ENCODE measurements at regions not wholly inside any gene's neighbourhood (a gene's known extent, or its start where the extent isn't known, plus 50 kb on each side); places are given as distances from the start of the nearest gene placed in this dataset.

DNA sequence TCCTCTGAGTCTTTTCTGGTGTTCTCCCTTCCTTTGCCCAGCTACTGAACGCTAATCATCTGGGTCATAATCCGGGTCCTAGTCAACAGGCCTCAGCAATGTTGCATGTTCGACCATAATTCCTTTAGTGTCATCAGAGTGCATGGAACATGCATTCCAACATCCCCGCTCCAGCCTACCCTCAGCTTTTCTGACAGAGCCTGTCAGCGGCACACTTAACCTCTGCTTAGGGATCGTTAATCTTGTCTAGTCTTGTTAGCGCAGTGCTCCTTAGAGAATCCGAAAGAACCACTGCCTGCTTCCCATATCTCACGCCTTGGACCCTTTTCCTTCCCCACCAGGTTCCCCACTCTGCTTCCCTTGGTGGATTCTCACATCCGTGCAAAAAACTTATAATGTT, 767.9 kb upstream of the ID2 start:
- TF ChIP-seq EZH2 (IDR thresholded peaks at IDR 0.05) (no peak), EZH2phosphoT487 (IDR thresholded peaks at IDR 0.05) (no peak)
- TF ChIP-seq, protein P1, sequence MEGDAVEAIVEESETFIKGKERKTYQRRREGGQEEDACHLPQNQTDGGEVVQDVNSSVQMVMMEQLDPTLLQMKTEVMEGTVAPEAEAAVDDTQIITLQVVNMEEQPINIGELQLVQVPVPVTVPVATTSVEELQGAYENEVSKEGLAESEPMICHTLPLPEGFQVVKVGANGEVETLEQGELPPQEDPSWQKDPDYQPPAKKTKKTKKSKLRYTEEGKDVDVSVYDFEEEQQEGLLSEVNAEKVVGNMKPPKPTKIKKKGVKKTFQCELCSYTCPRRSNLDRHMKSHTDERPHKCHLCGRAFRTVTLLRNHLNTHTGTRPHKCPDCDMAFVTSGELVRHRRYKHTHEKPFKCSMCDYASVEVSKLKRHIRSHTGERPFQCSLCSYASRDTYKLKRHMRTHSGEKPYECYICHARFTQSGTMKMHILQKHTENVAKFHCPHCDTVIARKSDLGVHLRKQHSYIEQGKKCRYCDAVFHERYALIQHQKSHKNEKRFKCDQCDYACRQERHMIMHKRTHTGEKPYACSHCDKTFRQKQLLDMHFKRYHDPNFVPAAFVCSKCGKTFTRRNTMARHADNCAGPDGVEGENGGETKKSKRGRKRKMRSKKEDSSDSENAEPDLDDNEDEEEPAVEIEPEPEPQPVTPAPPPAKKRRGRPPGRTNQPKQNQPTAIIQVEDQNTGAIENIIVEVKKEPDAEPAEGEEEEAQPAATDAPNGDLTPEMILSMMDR (IDR thresholded peaks at IDR 0.05), result no peak
